Neuron (in vitro differentiated cells): ENCODE measurements at regions not wholly inside any gene's neighbourhood (a gene's known extent, or its start where the extent isn't known, plus 50 kb on each side); places are given as distances from the start of the nearest gene placed in this dataset.

Source experiments
- H2AFZ ChIP-seq: one replicate; pipeline ENCODE4 v1.6.1; 2013; ENCODE audit warnings: low read depth, mild to moderate bottlenecking, inconsistent platforms, low read length, moderate library complexity
- H3K27me3 ChIP-seq: one replicate; pipeline ENCODE4 v1.6.1; 2013; ENCODE audit warnings: low read length; ENCODE audit not compliant: insufficient read depth
- H3K36me3 ChIP-seq: one replicate; pipeline ENCODE4 v1.6.1; 2013; ENCODE audit warnings: low read length; ENCODE audit not compliant: insufficient read depth
- H3K4me1 ChIP-seq: one replicate; pipeline ENCODE4 v1.6.1; 2013; ENCODE audit warnings: low read length; ENCODE audit not compliant: insufficient read depth
- H3K4me3 ChIP-seq: 2 replicates; pipeline ENCODE4 v1.5.1; 2013; ENCODE audit warnings: mild to moderate bottlenecking, low read length, moderate library complexity
- H3K9me3 ChIP-seq: one replicate; pipeline ENCODE4 v1.6.1; 2013; ENCODE audit warnings: low read length

DNA sequence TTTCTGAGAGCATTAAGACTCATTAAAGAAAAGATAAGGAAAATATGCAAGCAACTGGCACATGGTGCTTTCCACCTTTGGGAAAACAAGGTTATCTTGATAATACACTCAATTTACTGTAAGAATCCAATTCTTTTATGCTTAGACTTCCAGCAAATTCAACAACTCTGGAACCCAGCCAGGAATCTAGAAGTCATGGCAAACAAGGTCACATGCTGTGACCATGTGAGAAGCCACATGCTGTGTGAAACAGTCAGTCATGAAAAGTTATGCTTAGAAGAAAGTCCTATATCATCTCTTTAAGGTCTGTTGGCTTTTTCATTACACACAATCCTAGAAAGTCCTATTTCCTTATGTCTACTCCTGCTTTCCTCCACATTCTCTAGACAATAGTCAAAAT lies 581.8 kb upstream of the C9orf72 start:
- Histone ChIP-seq H3K27me3 (no peaks in the 10 kb centered on the region), H3K36me3 (no peaks in the 10 kb centered on the region), H3K4me1 (no peaks in the 10 kb centered on the region), H3K4me3 (no peak overlapping the region), H2AFZ (no peak overlapping the region), H3K9me3 (peaks cover 6% of the 10 kb centered on the region)

DNA sequence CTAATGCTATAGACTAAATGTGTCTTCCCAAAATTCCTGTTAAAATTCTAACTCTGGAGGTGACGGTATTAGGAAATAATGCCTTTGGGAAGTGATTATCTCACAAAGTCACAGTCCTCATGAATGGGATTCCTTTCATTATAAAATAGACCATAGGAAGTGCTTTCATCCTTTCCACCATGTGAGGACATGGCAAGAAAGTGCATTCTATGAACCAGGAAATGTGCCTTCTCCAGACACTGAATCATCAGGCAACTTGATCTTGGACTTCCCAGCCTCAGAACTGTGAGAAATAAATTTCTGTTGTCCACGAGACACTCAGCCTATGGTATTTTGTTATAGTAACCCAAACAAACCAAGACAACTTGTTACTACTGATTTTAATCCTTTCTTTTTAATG lies 582.4 kb upstream of the C9orf72 start:
- H3K9me3 ChIP-seq = peaks cover 6% of the 10 kb centered on the region
- H2AFZ ChIP-seq = no peak overlapping the region
- no peaks in the 10 kb centered on the region for H3K4me1 ChIP-seq
- no peaks in the 10 kb centered on the region for H3K27me3 ChIP-seq
- H3K4me3 ChIP-seq = no peak overlapping the region
- H3K36me3 ChIP-seq = no peaks in the 10 kb centered on the region

DNA sequence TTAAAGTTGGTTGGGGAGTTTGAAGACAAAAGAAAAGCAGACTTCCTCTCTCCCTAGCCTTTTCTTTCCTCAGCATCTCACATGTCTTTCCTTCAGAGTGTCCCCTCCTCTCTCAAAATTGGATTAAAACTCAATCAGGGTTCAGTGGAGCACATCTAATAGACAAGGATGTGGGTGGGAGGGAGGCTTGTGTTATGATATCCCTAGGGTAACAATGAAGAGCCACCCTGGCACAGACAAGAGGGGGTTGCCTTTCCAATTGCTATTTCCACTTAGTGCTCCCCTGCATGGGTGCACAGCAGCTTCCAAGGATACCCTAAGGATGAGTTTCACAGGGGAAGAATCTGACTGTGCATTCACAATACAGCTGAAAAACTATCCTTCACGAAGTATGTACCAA lies 585.2 kb upstream of the C9orf72 start:
- Histone ChIP-seq H3K4me3 (no peak overlapping the region), H2AFZ (no peak overlapping the region), H3K9me3 (peaks cover 6% of the 10 kb centered on the region), H3K27me3 (no peaks in the 10 kb centered on the region), H3K4me1 (no peaks in the 10 kb centered on the region), H3K36me3 (no peaks in the 10 kb centered on the region)

DNA sequence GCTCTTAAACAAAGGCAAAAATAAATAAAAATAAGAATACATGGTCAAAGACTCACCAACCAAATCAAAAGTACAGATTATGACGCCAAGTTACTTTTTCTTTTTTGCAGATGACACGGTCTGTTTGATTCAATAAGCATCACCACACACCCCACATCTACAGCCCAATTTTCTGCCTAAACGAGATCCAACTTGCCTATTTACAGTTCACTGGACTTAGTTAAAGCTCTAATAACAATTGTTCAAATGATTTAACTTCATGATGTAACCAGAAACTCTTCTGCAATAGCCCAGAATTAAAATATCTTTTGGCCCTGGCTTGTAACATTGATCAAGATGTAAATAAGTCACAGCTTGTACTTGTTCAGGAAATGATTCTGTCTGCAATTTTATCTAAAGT lies 590.3 kb upstream of the C9orf72 start:
- Histone ChIP-seq H3K27me3 (no peaks in the 10 kb centered on the region), H3K36me3 (no peaks in the 10 kb centered on the region), H2AFZ (no peak overlapping the region), H3K9me3 (no peaks in the 10 kb centered on the region), H3K4me3 (no peak overlapping the region), H3K4me1 (no peaks in the 10 kb centered on the region)

DNA sequence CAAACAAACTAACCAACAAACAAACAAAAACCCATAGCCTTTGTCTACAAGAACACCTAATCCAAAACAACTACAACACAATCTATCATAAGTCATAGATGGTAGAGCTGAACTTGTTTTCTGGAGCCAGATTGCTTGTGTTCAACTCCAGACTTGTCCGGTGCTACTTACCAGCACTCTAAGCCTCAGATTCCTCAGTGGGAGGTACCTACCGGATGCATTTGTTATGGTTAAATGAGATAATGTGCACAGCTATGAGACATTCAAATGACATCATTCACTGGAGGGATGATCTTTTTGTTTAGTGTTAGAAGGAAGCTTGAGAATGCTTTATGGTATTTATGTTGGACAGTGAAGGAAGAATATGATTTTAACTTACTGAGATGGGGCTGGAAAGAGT lies 592.9 kb upstream of the C9orf72 start:
- no peaks in the 10 kb centered on the region for H3K4me1 ChIP-seq
- H3K4me3 ChIP-seq = no peak overlapping the region
- no peak overlapping the region for H2AFZ ChIP-seq
- H3K36me3 ChIP-seq = no peaks in the 10 kb centered on the region
- no peaks in the 10 kb centered on the region for H3K27me3 ChIP-seq
- no peaks in the 10 kb centered on the region for H3K9me3 ChIP-seq

DNA sequence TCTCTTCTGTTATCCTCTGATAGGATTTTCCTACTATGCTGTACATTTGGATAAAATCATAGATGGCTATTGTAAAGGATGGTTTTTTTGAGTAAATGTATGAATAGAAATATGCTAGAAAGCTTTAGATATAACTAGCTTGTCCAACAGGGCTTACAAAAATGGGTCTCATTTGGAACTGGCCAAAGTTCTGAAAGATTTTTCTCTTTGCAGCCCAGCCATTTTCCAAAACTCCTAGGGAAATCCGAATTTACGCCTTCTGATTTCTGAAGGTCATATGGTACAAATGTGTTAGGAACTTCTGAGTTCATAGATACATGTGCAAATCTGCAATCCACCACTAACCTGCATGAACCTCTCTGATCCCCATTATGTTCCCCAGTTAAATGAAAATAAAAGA lies 603.9 kb upstream of the C9orf72 start:
- no peaks in the 10 kb centered on the region for H3K27me3 ChIP-seq
- H3K9me3 ChIP-seq = no peaks in the 10 kb centered on the region
- H3K36me3 ChIP-seq = no peaks in the 10 kb centered on the region
- no peak overlapping the region for H3K4me3 ChIP-seq
- no peaks in the 10 kb centered on the region for H3K4me1 ChIP-seq
- no peak overlapping the region for H2AFZ ChIP-seq

DNA sequence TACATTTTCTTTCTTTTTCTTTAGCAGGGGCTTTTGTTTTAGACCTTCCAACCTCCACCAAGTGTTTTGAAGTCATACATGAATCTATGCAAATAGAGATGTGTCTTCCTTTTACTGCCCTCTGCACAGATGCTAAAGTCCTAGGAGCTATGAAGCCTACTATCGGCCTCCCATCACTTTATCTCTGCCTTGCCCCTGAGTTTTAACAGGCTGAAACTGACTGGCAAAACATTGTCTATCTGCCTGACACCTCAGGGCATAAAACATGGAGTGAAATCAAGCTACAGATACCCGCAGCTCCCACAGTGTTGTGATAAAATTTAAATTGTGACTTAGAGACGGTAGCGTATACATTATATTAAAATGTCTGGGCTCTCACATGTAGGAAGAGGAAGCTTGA lies 604.6 kb upstream of the C9orf72 start:
- no peaks in the 10 kb centered on the region for H3K27me3 ChIP-seq

DNA sequence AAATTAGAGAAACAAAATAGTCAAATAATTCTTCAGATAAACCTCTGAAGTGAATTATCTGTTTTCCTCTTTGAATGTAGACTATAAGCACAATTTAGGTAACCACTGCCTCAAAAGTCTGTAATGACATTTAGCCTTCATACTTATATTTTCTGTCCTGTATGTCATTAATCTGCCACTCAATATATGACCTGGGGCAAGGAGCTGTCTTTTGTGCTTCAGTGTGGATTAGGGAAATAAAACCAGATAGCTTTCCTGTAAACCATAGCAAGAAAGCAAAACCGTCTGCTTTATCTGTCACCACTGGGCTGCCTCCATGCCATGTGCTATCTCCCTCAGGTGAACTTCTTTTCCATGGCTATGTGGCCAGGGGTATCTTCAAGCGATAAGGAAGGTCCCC lies 606.6 kb upstream of the C9orf72 start:
- Histone ChIP-seq H3K27me3 (no peaks in the 10 kb centered on the region), H2AFZ (no peak overlapping the region), H3K4me1 (no peaks in the 10 kb centered on the region), H3K4me3 (no peak overlapping the region), H3K36me3 (no peaks in the 10 kb centered on the region), H3K9me3 (no peaks in the 10 kb centered on the region)

More for the DNA sequence above, 604.6 kb upstream of the C9orf72 start:
- no peaks in the 10 kb centered on the region for H3K4me1 ChIP-seq
- H3K9me3 ChIP-seq = no peaks in the 10 kb centered on the region
- H3K36me3 ChIP-seq = no peaks in the 10 kb centered on the region
- no peak overlapping the region for H3K4me3 ChIP-seq
- H2AFZ ChIP-seq = no peak overlapping the region

DNA sequence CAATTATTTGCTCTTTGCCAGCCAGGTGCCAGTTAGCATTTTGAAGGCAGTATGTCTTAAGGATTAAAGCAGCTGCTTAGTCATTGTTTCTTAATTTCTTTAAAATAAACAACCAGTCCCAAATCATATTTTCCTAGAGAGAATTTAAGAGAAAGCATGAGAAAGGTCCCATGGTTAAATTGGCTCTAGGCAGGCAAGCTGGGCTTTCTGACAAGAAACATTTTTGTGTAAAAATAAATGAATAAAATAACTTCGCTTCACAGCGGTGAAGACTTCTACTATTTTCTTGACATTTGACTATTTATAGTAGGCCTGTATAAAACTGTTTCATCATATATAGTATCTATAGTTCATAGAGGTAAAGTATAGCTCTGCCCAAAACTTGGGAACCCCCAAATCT lies 617.7 kb upstream of the C9orf72 start:
- H3K4me1 ChIP-seq = no peaks in the 10 kb centered on the region
- no peak overlapping the region for H2AFZ ChIP-seq
- H3K4me3 ChIP-seq = no peak overlapping the region
- no peaks in the 10 kb centered on the region for H3K9me3 ChIP-seq
- H3K36me3 ChIP-seq = no peaks in the 10 kb centered on the region
- H3K27me3 ChIP-seq = no peaks in the 10 kb centered on the region

DNA sequence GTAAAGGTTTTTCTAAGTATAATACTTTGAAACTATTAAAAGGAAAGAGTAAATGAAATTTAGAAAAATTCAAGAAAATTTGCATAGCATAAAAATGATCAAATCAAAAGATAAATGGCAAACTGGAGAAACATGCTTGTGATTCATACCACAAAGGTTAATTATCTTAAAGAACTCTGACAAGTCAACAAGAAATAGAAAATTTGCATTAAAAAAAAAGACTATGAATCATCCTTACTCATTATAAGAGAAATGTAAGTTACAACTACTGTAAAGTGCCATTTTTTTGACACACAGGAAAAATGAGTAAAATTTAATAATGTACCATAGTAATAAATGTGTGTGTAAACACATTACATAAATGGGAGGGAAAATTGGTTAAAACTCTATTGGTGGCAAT lies 624.4 kb upstream of the C9orf72 start:
- Histone ChIP-seq H3K27me3 (no peaks in the 10 kb centered on the region), H3K36me3 (no peaks in the 10 kb centered on the region), H2AFZ (no peak overlapping the region), H3K4me1 (no peaks in the 10 kb centered on the region), H3K9me3 (no peaks in the 10 kb centered on the region), H3K4me3 (no peak overlapping the region)

DNA sequence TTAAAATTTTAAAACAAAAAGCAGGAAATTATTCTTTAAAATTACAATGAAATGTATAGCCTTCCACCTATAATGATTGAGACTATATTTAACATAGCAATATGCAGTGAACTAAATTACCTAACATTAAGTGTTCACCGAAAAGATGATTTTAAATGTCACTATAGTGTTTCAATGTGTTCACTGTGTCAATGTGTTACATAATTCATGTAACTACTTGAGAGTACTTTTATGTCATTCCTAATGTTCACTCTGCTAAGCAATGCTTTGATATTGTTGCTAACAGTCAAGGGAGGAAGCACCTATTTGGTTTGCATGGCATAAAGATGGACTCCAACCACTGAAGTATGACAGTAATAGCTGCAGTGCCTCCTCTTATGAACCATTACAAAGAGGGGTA lies 629.8 kb upstream of the C9orf72 start:
- no peak overlapping the region for H3K4me3 ChIP-seq
- H3K27me3 ChIP-seq = no peaks in the 10 kb centered on the region
- no peak overlapping the region for H2AFZ ChIP-seq
- H3K4me1 ChIP-seq = no peaks in the 10 kb centered on the region
- H3K9me3 ChIP-seq = no peaks in the 10 kb centered on the region
- no peaks in the 10 kb centered on the region for H3K36me3 ChIP-seq

DNA sequence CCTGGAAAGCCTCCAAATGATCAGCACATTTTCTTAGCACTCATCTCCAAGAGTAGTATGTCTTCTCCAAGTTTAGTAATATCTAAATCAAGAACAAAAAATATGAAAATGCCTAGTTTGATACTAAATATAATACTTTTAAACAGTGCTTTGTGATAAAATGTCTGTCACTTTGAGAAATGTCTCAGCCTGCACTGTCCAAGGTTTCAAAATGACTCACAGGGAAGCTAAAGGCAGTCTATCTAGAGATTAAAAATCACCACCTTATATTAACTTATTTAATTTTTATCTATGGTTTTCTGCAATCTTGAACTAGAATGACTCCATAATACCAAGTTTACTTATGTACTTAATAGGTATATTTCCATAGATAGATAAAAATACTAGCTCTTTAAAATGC lies 633.0 kb upstream of the C9orf72 start:
- Histone ChIP-seq H3K27me3 (no peaks in the 10 kb centered on the region), H3K4me3 (no peak overlapping the region)

DNA sequence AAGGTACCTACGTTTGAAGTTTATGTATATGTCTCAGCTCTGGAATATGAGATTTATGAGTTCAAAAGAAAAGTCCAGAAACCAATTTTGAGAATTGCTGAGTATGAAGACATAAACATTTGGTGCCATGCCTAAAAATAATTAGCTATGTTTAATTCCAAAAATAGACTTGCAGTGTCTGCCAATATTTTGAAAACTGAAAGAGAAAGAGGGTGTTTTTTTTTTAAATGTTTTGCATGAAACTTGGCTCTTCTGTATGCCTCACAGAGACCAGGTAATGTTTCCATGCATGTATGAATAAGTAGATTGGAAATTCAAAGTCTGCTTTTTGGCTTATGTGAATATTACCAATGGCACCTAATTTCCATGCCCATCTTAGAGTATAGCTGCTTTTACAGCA lies 634.4 kb upstream of the C9orf72 start:
- Histone ChIP-seq H3K36me3 (no peaks in the 10 kb centered on the region), H3K27me3 (no peaks in the 10 kb centered on the region), H2AFZ (no peak overlapping the region), H3K4me1 (peaks cover 7% of the 10 kb centered on the region), H3K9me3 (no peaks in the 10 kb centered on the region), H3K4me3 (no peak overlapping the region)

More for the DNA sequence above, 633.0 kb upstream of the C9orf72 start:
- Histone ChIP-seq H2AFZ (no peak overlapping the region), H3K4me1 (peaks cover 2% of the 10 kb centered on the region), H3K9me3 (no peaks in the 10 kb centered on the region), H3K36me3 (no peaks in the 10 kb centered on the region)

DNA sequence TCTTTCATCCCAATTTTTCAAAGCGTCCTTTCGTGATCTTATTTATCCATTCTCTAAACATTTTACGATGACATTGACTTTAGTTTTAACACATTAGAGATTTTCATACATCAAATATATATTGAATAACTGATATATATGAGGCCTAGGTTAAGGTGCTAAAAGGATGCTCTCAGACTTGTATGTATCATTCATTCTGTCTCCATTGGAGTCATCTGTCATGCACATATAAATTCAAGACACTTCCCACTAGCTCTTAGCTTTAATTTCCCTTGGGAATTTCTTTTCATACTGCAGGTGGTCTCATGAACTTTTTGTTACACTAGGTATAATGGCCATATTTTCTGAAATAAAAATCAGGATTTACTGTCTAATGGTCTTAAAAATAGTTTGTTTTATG lies 635.8 kb upstream of the C9orf72 start:
- H2AFZ ChIP-seq = no peak overlapping the region
- peaks cover 21% of the 10 kb centered on the region for H3K4me1 ChIP-seq
- no peaks in the 10 kb centered on the region for H3K27me3 ChIP-seq
- H3K4me3 ChIP-seq = no peak overlapping the region
- no peaks in the 10 kb centered on the region for H3K9me3 ChIP-seq
- H3K36me3 ChIP-seq = no peaks in the 10 kb centered on the region
